ENCODE measurements at regions not wholly inside any gene's neighbourhood (a gene's known extent, or its start where the extent isn't known, plus 50 kb on each side); places are given as distances from the start of the nearest gene placed in this dataset.

GRCh38 chr3:110343376-110343775 lies 728.2 kb upstream of the NECTIN3 start:
- no peak for TF ChIP-seq CTCF (IDR thresholded peaks at IDR 0.05)

GRCh38 chr3:110343945-110344344 lies 727.7 kb upstream of the NECTIN3 start:
- Histone ChIP-seq H3K27me3 (ENCODE audit: control insufficient read depth, insufficient read depth, low read length) (no peaks in the 10 kb centered on the region), H3K4me3 (ENCODE audit: low read length) (no peak overlapping the region), H3K27ac (ENCODE audit: low read length) (no peak overlapping the region), H3K9me3 (ENCODE audit: control insufficient read depth, insufficient read depth, low read length) (no peaks in the 10 kb centered on the region), H3K4me1 (ENCODE audit: control insufficient read depth, insufficient read depth, low read length) (no peaks in the 10 kb centered on the region), H3K36me3 (ENCODE audit: control insufficient read depth, insufficient read depth, low read length) (no peaks in the 10 kb centered on the region)
- Mint-ChIP-seq H3K27ac (no peak overlapping the region), H3K9me3 (no peaks in the 10 kb centered on the region), H3K27me3 (ENCODE audit: low read depth in 2 of 2) (no peaks in the 10 kb centered on the region), H3K4me3 (no peak overlapping the region), H3K4me1 (no peaks in the 10 kb centered on the region), H3K36me3 (no peaks in the 10 kb centered on the region)
- intact Hi-C loops (cut with micrococcal nuclease) = no loop called here
- no peak for TF ChIP-seq CTCF (IDR thresholded peaks at IDR 0.05)
- WGBS (ENCODE audit: insufficient coverage) = no CpG with 5 or more reads among the region's 1 CpG
- DNase-seq (no peak), ATAC-seq (no peak)

More at GRCh38 chr3:110343376-110343775, 728.2 kb upstream of the NECTIN3 start:
- DNase-seq (no peak), ATAC-seq (no peak)
- H3K4me1 Mint-ChIP-seq = no peaks in the 10 kb centered on the region
- H3K4me3 Mint-ChIP-seq = no peak overlapping the region
- H3K27me3 ChIP-seq (ENCODE audit: control insufficient read depth, insufficient read depth, low read length) = no peaks in the 10 kb centered on the region
- H3K27me3 Mint-ChIP-seq (ENCODE audit: low read depth in 2 of 2) = no peaks in the 10 kb centered on the region
- intact Hi-C loops (cut with micrococcal nuclease) = no loop called here
- H3K27ac ChIP-seq (ENCODE audit: low read length) = no peak overlapping the region
- no peaks in the 10 kb centered on the region for H3K9me3 ChIP-seq (ENCODE audit: control insufficient read depth, insufficient read depth, low read length)
- H3K36me3 ChIP-seq (ENCODE audit: control insufficient read depth, insufficient read depth, low read length) = no peaks in the 10 kb centered on the region
- no peaks in the 10 kb centered on the region for H3K4me1 ChIP-seq (ENCODE audit: control insufficient read depth, insufficient read depth, low read length)
- H3K4me3 ChIP-seq (ENCODE audit: low read length) = no peak overlapping the region
- 93% methylated on average over 3 of the region's 3 CpGs for WGBS (ENCODE audit: insufficient coverage)
- no peaks in the 10 kb centered on the region for H3K36me3 Mint-ChIP-seq
- no peak overlapping the region for H3K27ac Mint-ChIP-seq
- H3K9me3 Mint-ChIP-seq = no peaks in the 10 kb centered on the region

GRCh38 chr3:110344487-110344886 lies 727.1 kb upstream of the NECTIN3 start:
- DNase-seq (no peak), ATAC-seq (no peak)
- intact Hi-C loops (cut with micrococcal nuclease) = no loop called here
- Mint-ChIP-seq H3K36me3 (no peaks in the 10 kb centered on the region), H3K27me3 (ENCODE audit: low read depth in 2 of 2) (no peaks in the 10 kb centered on the region), H3K4me3 (no peak overlapping the region), H3K27ac (no peak overlapping the region), H3K4me1 (no peaks in the 10 kb centered on the region), H3K9me3 (no peaks in the 10 kb centered on the region)
- no peak overlapping the region for H3K4me3 ChIP-seq (ENCODE audit: low read length)
- no peaks in the 10 kb centered on the region for H3K27me3 ChIP-seq (ENCODE audit: control insufficient read depth, insufficient read depth, low read length)
- no peaks in the 10 kb centered on the region for H3K9me3 ChIP-seq (ENCODE audit: control insufficient read depth, insufficient read depth, low read length)
- no peaks in the 10 kb centered on the region for H3K4me1 ChIP-seq (ENCODE audit: control insufficient read depth, insufficient read depth, low read length)
- H3K27ac ChIP-seq (ENCODE audit: low read length) = no peak overlapping the region
- no peaks in the 10 kb centered on the region for H3K36me3 ChIP-seq (ENCODE audit: control insufficient read depth, insufficient read depth, low read length)
- TF ChIP-seq CTCF (IDR thresholded peaks at IDR 0.05) = no peak

- no peak overlapping the region for H3K4me3 ChIP-seq (ENCODE audit: low read length)
- no peaks in the 10 kb centered on the region for H3K27me3 Mint-ChIP-seq (ENCODE audit: low read depth in 2 of 2)
- no peaks in the 10 kb centered on the region for H3K27me3 ChIP-seq (ENCODE audit: control insufficient read depth, insufficient read depth, low read length)
- H3K9me3 Mint-ChIP-seq = no peaks in the 10 kb centered on the region
- H3K4me1 Mint-ChIP-seq = no peaks in the 10 kb centered on the region
- DNase-seq (no peak), ATAC-seq (no peak)
- no peaks in the 10 kb centered on the region for H3K36me3 Mint-ChIP-seq
- no peaks in the 10 kb centered on the region for H3K36me3 ChIP-seq (ENCODE audit: control insufficient read depth, insufficient read depth, low read length)
- no peaks in the 10 kb centered on the region for H3K9me3 ChIP-seq (ENCODE audit: control insufficient read depth, insufficient read depth, low read length)
- no peak overlapping the region for H3K27ac Mint-ChIP-seq
- H3K4me3 Mint-ChIP-seq = no peak overlapping the region
- no peak overlapping the region for H3K27ac ChIP-seq (ENCODE audit: low read length)
- H3K4me1 ChIP-seq (ENCODE audit: control insufficient read depth, insufficient read depth, low read length) = no peaks in the 10 kb centered on the region
- 22% methylated on average over 4 of the region's 5 CpGs for WGBS (ENCODE audit: insufficient coverage)
- intact Hi-C loops (cut with micrococcal nuclease) = no loop called here
- TF ChIP-seq CTCF (IDR thresholded peaks at IDR 0.05) = no peak
Observed at GRCh38 chr3:110344897-110345767, 726.5 kb upstream of the NECTIN3 start.
